ENCODE measurements at regions not wholly inside any gene's neighbourhood (a gene's known extent, or its start where the extent isn't known, plus 50 kb on each side); places are given as distances from the start of the nearest gene placed in this dataset.
"Not testable (repeated sequence)": the region's sequence is repeated elsewhere in the genome, so short reads cannot be mapped to it uniquely, and the experiment has no call there.

DNA sequence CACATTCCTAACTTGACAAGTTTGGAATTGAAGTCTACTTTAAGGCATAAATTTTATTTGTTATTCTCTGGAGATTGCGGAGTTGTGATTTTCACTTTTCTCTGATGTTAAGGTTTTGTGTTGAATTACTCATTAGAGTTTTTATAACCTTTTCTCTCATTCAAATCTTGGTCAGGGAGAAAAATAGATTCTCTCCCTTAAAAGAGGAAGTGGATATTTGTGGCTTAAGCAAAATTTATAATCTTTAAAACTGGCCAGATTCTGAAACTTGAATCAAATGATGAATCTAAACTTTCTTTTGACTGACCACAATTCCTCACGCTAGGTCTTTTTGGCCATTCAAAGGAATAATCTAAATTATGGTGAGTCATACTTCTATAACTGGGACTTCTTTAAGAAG lies 361.4 kb downstream of the TEX13C start:
- no peak for DNase-seq

GRCh38 chrX:125681507-125681906 lies 361.8 kb downstream of the TEX13C start:
- no peak for DNase-seq

- DNase-seq: not testable (repeated sequence)
Observed at GRCh38 chrX:125690522-125690921, 370.9 kb downstream of the TEX13C start.

GRCh38 chrX:125694171-125694570 lies 374.5 kb downstream of the TEX13C start:
- no peak for DNase-seq

DNA sequence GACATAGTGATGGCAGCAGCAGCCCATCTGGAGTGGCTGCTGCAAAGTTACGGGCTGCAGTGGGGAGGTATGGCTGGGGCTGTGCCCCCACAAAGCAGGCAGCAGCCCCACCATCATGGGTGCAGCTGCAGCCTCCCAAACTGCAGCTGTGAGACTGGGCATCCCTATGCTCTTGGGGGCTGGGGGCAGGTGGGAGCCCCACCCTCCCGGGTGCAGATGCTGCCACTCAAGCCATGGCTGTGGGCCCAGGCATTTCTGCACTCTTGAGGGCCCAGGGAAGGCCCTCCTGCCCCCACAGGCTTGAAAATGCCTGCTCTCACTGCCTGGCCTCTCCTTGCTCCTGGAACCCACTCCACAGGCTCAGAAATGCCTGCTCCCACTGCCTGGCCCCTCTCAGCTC lies 389.4 kb downstream of the TEX13C start:
- DNase-seq: no peak

GRCh38 chrX:125709532-125709931 lies 389.9 kb downstream of the TEX13C start:
- DNase-seq: no peak

- no peak for DNase-seq
Observed at GRCh38 chrX:125710403-125711062, 390.9 kb downstream of the TEX13C start.

DNA sequence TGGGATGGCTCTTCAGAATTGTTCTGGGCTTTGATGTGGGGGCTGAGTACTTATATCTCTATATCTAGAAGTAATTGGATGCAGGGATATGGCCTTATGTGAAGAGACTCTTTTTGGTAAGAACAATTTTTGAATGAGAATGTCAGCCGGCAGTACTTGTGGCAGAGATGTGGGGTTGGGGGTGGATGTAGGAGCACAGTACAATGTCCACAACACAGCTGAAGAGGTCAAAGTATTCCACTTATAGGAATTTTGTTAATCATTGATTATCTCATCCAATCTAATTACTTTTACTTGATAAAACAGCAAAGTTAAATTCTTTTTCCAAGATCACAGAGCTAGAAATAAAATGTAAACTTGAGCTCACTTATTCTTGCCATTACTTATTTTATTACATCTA lies 391.4 kb downstream of the TEX13C start:
- no peak for DNase-seq

- no peak for DNase-seq
Observed at GRCh38 chrX:125713633-125714032, 394.0 kb downstream of the TEX13C start.

GRCh38 chrX:125727117-125727516 lies 407.4 kb downstream of the TEX13C start:
- DNase-seq: no peak

DNA sequence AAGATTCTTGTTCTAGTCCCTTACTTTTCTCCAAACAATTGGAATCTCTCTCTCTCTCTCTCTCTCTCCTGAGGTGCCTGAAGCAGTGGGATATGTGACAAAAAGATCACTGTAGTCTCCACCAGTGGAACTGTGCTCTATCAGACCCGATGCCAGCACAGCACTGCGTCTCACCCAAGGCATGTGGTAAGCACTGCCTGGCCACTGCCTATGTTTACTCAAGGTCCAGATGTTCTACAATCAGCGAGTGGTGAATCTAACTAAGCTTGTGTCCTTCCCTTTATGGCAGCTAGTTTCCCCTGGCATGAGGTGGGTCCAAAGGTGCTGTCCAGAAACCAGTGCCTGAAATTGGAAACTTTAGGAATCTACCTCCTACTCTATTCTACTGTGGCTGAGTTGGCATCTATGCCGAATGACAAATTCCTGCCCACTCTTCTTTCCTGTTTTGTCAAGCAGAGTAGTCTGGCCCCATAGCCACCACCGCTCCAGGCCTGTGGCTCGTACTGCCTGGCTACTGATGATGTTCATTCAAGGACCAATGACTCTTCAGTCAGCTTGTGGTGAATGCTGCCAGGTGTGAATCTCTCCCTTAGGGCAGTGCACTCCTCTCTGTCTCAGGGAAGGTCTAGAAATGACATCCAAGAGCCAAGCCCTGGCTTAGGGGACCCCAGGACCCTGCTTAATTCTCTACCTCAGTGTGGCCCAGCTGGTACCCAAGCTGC lies 416.5 kb downstream of the TEX13C start:
- no peak for DNase-seq

- no peak for DNase-seq
Observed at GRCh38 chrX:125742811-125743210, 423.1 kb downstream of the TEX13C start.

DNA sequence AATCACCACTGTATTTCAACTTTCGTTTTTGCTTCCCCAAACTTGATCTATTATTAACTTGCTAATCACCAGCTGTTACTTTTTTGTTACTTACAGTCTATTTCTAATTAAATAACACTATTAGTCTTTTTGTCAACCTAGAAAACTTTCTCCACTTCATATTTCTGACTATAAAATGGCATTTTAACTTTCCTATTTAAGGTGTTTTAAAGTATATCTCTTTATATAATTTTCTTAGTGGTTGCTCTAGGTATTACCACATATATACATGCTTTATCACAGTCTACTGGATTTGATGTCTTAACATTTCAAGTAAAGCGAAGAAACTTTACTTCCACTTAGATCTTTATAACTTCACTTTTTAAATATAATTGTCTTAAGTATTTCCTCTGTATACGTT lies 421.2 kb downstream of the DCAF12L2 start:
- no peak for DNase-seq

DNA sequence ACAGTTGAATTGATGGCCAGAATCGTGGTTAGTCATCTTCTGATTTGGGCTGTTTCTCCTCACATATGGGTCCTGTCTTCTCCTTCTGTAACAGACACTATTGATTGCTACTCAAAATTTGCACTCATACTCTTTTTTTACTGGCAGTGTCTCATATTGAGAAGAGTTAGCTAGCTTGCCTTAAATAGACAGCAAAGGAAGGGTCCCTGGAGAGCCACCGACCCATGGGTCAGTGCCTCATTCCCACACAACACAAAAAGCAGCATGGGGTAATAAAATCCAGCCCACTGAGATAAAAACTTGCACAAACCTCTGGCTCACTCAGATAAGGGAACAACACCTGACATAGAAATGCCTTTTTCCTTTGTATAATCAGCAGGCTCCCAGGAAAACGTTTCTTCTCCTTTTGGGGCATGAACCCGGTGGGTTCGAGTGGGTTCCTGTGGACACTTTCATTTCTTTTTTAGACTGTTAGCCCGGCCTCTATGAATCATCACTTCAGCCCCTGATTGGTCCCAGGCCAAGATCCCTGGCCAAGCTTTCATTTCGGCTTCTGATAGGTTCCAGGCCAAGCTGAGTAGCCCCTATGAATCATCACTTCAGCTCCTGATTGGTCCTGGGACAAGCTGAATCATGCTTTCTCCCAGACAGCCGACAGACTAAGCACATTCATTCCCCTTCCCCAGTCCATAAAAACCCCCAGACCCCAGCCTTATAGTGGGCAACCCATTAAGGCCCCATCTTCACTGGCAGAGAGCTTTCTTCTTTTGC lies 408.1 kb downstream of the DCAF12L2 start:
- DNase-seq: no peak

DNA sequence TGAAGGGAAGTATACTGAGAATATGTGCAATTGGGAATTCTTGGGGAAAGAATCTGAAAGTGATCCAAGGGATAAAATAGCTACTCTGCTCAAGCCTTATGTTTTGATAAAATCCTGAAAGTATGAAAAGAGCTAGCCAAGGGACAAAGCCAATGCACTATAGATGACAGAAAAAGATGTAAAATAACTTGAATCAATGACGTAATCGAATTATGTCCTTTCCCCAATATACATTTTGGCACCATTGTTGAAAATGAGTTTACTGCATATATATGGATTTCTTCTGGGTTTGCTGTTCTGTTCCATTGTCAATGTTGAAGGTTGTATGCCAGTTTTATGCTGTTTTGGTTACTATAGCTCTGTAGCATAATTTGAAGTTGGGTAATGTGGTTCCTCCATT lies 407.3 kb downstream of the DCAF12L2 start:
- no peak for DNase-seq

DNA sequence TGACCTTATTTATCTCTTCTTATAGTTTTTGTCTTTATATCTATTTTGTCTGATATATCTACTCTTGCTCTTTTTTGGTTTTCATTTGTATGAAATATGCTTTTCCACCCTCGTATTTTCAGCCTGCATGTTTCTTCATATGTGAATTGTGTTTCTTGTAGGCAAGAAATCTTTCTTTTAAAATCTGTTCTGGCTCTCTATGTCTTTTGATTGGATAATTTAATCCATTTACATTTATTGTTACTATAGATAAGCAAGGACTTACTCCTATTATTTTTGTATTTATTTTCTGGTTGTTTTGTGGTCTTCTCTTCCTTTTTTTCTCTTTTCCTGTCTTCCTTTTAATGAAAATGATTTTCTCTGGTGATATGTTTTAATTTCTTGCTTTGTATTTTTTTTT lies 403.1 kb downstream of the DCAF12L2 start:
- DNase-seq: no peak

DNA sequence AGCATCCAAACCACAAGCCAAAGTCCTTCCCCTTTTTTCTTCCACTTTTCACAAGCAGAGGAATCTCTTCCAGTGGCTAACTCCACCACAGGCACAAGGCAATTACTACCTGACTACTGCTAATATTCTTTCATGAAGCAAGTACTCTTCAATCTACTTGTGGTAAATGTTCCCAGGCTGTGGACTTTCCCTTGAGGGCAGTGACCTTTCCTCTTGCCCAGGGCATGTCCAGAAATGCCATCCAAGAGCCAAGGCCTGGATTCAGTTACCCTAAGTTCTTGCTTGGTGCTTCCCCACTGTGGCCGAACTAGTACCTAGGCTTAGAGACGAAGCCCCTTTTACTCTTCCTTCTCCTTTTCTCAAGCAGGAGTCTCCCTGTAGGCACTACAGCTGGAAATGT lies 400.7 kb downstream of the DCAF12L2 start:
- no peak for DNase-seq

GRCh38 chrX:125769628-125770027 lies 396.5 kb downstream of the DCAF12L2 start:
- DNase-seq: no peak

GRCh38 chrX:125778261-125778660 lies 387.8 kb downstream of the DCAF12L2 start:
- DNase-seq: no peak

GRCh38 chrX:125782184-125782583 lies 383.9 kb downstream of the DCAF12L2 start:
- no peak for DNase-seq

DNA sequence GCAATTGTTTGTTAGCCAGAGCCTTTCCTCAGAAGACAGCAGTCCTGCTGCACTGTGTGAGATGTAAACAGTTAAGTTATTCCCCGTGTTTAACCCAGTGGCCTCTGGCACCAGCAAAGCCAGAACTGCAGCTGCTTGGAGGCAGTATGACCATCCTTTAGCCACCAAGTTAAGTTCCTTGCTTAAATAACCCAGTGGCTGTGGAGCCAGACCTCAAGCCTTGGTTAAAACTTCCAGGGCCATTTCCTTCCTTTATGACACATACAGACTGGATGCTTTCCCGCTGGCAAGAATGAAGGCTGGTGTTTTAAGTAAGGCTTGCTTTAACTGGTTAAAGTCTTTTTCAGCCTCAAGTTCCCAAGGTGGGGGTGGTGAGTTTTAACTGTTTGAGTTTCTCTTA lies 379.8 kb downstream of the DCAF12L2 start:
- DNase-seq: no peak

GRCh38 chrX:125791787-125792186 lies 374.3 kb downstream of the DCAF12L2 start:
- DNase-seq: no peak

- DNase-seq: no peak
Observed at GRCh38 chrX:125810856-125811255, 355.2 kb downstream of the DCAF12L2 start.

- DNase-seq: no peak
Observed at GRCh38 chrX:125826080-125826479, 340.0 kb downstream of the DCAF12L2 start.
